HG03439 (cell line): ENCODE measurements at regions not wholly inside any gene's neighbourhood (a gene's known extent, or its start where the extent isn't known, plus 50 kb on each side); places are given as distances from the start of the nearest gene placed in this dataset.

ENCODE experiments used
- ATAC-seq: cut with Tn5 transposase; IDR thresholded peaks from one replicate; pipeline ENCODE4 v1.9.1; 2021; ENCODE audit warnings: mild to moderate bottlenecking, moderate library complexity; ENCODE audit not compliant: unreplicated experiment

DNA sequence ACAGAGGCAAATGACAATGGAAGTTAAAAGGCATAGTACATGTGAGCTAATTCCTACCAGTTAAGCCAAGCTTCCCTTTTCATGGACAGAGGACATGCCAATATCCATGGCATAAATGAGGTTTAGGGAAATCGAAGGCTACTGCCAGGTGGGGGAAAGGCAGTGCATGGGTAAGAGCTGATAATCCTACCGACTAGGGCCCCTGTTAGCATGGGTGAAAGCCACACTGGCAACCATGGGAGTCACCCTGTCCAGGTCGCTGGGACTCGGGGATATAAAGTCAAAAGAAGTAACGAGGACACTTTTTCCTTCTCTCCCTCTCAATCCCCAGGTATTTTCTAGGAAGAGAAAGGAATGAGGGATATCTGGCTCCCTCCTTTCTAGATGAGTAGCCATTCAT is 83.7 kb upstream of the CDH19 start:
- no peak for ATAC-seq

DNA sequence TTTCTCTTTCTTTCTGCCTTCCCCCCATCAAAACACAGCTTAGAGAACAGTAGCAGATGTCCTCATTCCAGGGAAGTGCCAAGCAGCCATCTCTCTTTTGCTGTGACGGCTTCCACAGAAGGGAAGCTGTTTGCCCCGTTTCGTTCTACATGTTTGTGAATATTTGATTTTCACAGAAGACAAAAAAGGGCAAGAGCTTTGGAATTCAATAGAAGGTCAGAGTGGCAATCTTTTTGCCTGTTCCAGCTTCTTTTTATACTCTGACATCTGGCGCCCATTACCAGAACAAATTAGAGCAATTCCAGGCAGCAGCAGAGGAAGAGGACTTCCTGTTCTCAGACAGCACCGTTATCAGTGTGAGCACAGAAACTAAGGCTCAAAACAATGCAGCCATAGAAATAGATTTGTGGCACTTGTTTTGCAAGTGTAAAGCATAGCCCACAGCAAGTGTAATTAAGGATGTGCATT is 79.0 kb upstream of the CDH19 start:
- no peak for ATAC-seq

DNA sequence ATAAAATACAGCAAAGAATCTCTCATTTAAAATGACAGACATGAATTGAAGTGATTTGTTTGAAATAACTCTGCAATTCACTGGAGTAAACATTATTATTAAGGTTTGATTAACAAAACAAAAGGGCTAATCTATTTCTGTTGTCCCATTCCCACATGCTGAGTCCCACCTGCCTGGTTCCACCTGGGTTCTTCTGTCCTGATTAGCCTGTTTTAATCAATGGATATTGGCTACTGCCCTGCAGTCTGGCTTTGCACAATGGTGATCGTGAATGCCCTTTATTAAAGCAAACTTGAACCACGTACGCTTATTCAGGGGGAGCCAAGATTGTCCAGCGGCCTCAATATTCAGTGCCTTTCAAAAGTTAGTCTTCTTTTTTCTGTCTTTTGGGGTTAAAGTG is 72.8 kb upstream of the CDH19 start:
- no peak for ATAC-seq

DNA sequence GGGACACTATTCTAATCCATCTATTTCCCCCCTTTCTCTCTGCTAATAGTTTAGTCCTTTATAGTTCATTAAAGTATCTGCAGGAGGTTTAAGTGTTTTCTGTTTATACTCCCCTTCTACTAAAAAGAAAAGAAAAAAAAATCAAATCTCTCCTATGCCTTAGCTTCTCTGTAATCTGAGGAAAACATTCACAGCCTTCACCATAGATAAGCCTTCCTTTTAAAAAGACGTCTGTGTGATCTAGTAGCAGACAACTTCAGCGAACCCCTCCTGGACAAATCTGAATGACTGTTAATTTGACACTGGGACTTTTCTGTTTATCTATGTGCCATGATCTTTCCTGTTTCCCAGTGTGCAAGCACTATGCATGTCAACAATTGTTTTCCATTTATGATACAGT is 70.4 kb upstream of the CDH19 start:
- ATAC-seq = no peak

DNA sequence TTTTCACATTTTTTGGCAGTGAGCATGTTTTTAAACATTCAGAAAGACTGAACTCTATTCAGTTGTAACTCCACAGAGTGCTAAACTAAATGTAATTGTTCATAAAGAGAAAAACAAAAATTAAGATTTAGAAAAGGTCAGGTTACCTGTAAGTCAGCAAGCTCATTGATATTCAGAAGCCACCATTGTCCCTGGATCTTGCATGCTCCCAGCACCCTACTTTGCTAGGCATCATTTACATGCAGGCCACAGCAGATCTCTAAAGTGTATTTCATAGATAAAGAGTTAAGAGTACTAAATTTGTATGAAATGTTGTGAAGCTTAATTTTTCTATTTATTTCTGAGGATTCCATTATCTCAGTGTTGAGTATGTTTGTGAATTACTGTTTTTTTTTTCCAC is 64.8 kb upstream of the CDH19 start:
- no peak for ATAC-seq

DNA sequence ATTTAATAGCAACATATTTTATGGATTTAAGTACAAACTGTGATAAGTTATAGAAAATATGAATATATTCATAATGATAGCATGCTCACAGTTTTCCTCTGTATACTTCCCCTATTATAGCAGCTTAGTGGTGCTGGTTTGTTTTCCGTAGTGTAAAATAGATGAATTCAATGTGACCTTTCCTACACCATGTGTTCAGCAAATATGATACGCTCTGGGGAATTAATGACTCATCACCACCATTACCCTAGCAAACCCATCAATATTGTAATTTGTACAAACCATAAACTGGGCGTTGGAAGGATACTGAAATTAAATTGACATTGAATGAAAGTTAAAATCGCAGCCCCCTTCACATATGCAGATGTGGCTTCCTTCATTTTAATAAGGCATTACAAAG is 58.7 kb upstream of the CDH19 start:
- no peak for ATAC-seq

DNA sequence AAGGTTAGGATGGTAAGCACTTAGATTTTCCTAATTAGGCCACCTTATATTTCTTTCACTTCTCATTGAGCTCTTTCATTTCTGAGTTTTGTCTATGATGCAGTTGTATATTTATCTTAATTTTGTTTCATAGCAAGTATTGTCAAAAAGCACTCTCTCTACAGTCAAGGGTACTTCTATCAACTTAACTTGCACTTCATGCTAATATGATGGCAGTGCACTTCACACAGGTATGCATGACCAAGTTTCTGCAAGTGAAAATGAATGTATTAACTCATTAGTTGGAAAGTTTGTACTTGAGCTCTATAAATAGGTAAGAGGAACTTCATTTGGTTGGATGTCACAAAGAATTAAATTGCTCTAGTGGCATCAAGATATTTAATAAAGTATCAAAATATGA is 51.5 kb upstream of the CDH19 start:
- ATAC-seq = no peak
